Amygdala (tissue), 56 donors: ENCODE measurements at regions not wholly inside any gene's neighbourhood (a gene's known extent, or its start where the extent isn't known, plus 50 kb on each side); places are given as distances from the start of the nearest gene placed in this dataset.
"Not testable (repeated sequence)": the region's sequence is repeated elsewhere in the genome, so short reads cannot be mapped to it uniquely, and the experiment has no call there.

Experiments
- DNase-seq, 56 donors: peaks; one replicate each; lab custom pipeline; 2025; lab: John Stamatoyannopoulos, UW

DNA sequence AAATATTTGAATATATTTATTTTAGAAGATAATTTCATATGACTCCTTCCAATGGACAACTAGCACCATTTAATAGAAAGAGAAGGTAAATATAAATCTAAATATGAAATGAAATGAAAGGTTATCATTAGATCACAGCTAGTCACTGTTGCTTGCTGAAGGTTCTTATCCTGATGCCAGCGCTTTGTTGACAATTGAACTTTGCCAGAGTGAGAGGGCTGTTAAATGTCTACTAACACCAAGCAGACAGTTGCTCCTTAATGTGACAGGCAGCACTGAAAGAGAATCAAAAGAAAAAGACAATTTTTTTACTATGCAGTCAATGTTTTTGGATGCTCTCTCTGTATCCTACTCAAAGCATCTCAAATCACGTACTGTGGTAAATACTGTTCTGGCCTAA lies 152.6 kb upstream of the SEMA6A start:
- no peak for DNase-seq

DNA sequence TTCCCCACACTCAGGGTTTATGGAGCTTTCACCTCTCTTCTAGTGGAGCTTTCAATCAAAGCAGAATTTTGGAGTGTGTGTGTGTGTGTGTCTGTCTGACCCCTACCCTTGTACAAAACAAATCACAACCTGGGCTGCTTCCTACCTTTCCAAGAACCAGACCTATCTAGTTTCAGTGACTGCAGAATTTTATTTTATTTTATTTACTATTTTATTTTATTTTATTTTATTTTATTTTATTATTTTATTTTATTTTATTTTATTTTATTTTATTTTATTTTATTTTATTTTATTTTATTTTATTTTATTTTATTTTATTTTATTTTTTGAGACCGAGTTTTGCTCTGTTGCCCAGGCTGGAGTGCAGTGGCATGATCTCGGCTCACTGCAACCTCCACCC lies 151.6 kb upstream of the SEMA6A start:
- DNase-seq = not testable (repeated sequence)

- DNase-seq = no peak
Measured at GRCh38 chr5:116724971-116725370, 150.3 kb upstream of the SEMA6A start.

- no peak for DNase-seq
Measured at GRCh38 chr5:116722651-116723050, 148.0 kb upstream of the SEMA6A start.

GRCh38 chr5:116719106-116719505 lies 144.5 kb upstream of the SEMA6A start:
- no peak for DNase-seq

- no peak for DNase-seq
Measured at GRCh38 chr5:116718317-116718716, 143.7 kb upstream of the SEMA6A start.

- no peak for DNase-seq
Measured at GRCh38 chr5:116709082-116709481, 134.5 kb upstream of the SEMA6A start.

GRCh38 chr5:116705121-116705519 lies 130.5 kb upstream of the SEMA6A start:
- not testable (repeated sequence) for DNase-seq

- no peak for DNase-seq
Measured at GRCh38 chr5:116703941-116704340, 129.3 kb upstream of the SEMA6A start.

GRCh38 chr5:116703328-116703727 lies 128.7 kb upstream of the SEMA6A start:
- no peak for DNase-seq

DNA sequence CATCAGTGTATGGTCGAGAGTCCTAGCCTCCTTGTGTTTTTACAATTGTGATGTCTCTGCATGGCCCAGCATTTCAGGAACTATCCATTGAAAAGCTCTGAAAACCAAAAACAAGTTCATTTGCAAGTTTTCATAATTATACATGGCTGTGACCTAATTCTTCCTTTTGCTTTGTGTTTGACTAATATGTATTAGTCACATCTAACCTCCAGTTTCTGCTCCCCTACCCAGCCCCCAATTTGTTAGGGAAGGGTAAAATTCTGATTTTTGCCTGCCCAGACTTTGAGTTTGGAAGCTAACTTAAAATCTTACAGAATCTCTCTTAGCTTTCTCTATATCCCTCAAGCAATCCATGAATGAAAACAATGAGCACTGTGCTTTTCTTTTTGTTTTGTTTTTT lies 128.2 kb upstream of the SEMA6A start:
- DNase-seq = no peak

- no peak for DNase-seq
Measured at GRCh38 chr5:116699332-116699731, 124.7 kb upstream of the SEMA6A start.

GRCh38 chr5:116696366-116696765 lies 121.7 kb upstream of the SEMA6A start:
- no peak for DNase-seq

DNA sequence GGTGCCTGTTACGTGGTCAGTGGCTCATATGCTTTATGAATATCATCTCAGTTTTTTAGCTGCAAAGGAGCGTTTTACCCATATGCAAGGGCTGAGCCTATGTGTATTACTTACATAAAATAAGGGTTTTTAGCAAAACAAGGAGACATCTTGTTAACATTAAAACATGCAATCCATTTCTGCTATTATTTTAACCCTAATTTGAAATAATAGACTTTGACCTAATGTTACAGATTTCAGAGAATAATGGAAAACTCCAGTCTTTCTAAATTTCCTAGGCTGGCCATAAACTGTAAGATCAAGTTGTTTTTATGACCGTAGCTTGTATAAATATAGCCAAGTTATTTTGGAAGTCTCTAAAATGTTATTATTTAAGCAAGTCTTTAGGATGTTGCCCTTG lies 121.1 kb upstream of the SEMA6A start:
- no peak for DNase-seq

DNA sequence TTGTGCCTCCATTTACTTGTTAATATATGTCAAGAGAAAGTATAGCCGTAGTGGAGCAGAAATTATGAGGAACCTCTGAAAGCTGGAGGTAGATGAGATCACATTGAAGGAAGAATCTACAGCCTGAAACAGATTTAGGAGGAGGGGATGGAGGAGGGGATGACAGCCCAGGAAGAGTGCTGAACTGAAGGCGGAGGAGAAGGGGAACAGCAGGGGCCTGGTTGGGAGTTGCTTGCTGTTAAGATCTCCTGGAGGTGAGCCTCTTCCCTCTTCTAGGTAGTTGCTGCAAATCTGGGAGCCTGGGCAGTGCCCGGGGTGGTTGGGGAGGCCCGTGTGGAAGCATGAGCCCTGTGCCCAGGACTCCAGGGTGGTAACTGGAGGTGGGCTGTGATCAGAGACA lies 111.8 kb upstream of the SEMA6A start:
- no peak for DNase-seq

- DNase-seq = no peak
Measured at GRCh38 chr5:116685931-116686330, 111.3 kb upstream of the SEMA6A start.

DNA sequence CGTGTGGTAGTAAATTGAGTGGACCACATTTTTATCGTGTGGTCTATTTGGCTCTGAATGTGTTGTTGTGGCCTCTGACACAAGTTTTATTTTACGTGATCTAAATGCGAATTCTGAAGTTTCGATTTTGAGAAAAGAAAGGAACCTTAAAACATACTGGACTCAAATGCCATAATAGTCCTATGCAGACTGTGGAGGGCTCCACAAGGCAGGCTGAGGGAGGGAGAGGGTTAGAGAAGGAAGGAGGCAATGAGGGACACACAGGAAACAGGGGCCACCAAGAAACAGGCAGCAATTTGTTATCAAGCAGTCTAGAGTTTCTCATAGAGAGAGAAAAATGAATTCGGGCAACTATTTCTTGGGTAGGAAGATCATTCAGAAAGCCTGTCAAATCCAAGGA lies 110.4 kb upstream of the SEMA6A start:
- DNase-seq = no peak

DNA sequence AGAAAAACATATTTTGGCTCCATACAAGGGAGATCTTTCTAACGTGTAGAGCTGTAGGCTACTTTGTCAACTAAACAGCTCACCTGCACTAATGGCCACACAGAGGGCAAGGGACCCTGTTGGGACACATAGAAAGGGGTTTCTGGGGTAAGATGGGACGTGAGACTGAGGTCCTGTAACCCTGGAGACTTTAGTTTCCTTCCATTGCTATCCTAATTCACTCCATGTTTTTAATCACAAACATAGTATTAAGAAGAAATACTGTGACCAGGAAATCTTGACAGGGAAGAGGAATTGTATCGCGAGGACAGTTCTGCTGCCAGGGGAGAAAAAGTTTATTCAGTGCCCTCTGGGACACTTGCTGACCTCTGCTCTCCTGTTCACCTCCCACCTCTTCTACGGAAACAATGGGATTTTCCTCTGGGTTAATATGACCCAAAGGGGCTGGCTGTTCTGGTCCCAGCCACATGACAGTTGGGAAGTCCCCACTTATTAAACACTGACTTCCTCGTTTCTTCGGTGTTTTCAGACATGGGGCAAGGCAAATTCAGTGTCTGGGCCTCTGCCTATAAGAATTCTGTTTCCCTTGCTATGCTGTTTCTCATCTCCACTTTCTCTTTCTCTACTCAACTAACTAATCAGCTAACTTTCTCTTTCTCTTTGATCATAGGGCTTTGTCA lies 106.9 kb upstream of the SEMA6A start:
- no peak for DNase-seq

DNA sequence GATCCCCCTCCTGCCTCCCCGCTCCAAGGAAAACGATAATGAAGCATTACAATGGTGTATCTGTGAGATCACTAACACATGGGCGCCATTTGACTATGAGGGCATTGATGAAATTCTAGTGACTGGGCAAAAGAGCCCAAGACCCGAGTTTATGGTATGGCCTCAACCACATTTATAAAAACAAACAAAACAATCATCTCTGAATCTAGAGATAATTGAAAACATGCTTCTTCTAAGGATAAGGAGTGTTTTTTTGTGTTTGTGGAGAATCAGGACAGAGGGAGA lies 100.9 kb upstream of the SEMA6A start:
- DNase-seq = peak in 2 of 56 donors; percentile 3 to 15

DNA sequence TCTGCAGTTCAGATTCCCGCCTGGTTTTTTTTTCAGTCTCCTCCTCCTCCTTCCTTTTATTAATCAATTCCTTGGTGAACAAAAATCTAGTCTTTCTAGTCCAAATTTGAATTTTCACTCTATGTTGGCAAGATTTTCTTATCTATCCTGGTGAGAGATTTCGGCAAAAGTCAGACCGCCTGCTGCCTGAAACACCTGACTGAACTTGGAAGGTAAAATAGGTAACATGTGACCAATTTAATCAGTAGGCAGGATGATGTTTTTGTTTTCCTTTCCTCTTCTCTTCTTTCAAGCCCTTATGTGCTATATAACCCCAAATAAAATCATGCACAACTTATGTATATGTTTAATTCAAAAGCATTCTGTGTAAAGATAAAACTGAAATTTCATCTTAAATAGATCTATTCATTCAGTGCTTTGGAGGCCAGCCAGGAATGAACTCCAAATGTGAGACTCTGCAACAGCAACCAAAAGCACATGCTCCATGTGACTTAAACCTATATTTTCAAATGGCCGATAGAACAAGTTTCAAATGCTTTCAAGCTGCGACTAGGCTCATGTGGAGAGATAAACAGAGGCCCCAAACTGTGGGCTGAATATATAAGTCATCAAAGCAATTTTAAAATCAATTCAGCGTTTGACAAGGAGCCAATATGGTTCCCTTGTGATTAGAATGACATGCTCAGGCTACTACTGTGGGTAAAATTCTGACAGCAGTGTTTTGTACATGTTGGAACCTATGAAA lies 100.4 kb upstream of the SEMA6A start:
- DNase-seq = peak in 3 of 56 donors; percentile 5 to 41 (median 20)

DNA sequence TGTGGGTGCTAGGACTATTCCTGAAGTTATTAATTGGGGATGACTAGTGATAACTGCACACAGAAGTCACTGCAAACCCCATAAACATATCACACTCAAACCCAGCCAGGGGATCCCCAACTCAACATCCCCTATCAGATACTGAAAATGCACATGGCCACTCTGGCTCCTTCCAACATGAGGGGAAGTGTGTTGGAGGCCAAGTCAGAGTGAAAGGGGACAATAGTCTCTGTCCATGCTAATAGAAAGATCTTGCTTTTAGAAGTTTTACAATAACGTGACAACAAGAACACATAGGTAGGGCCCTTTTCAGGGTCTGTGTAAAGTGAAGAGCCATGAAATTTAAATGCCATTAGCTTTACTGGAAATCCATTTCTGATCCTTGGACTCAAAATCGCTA lies 98.8 kb upstream of the SEMA6A start:
- no peak for DNase-seq

DNA sequence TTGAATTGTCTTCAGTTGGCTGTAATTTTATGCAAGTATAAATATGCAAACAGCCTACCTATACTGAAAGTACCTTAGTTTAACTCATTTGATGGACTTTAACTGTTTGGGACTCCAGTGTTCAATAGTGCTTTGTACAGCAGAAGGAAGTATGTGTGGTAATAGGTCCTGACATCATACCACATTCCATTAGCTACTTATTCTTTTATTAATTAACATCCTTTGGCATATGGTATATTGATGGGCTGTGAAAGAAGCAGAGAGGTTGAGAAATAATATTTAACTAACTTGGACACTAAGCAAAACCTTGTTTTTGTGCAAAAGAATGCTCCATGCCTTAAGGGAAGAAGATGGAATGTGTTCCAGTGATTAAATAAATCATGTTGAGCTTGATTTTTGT lies 97.6 kb upstream of the SEMA6A start:
- DNase-seq = no peak
